Activated naive CD8-positive, alpha-beta T cell (primary cell): ENCODE measurements at regions not wholly inside any gene's neighbourhood (a gene's known extent, or its start where the extent isn't known, plus 50 kb on each side); places are given as distances from the start of the nearest gene placed in this dataset.

Source experiments
- H3K27ac Mint-ChIP-seq: one replicate; pipeline ENCODE4 v1.8.0; 2021; ENCODE audit warnings: mixed read lengths
- H3K27me3 Mint-ChIP-seq: one replicate; pipeline ENCODE4 v1.8.0; 2021; ENCODE audit warnings: mixed read lengths
- H3K36me3 Mint-ChIP-seq: one replicate; pipeline ENCODE4 v1.8.0; 2021; ENCODE audit warnings: mixed read lengths
- H3K4me1 Mint-ChIP-seq: one replicate; pipeline ENCODE4 v1.8.0; 2021; ENCODE audit warnings: low read depth, mixed read lengths
- H3K4me3 Mint-ChIP-seq: one replicate; pipeline ENCODE4 v1.8.0; 2021; ENCODE audit warnings: mild to moderate bottlenecking, mixed read lengths
- H3K9me3 Mint-ChIP-seq: one replicate; pipeline ENCODE4 v1.8.0; 2021; ENCODE audit warnings: low read depth, mixed read lengths

GRCh38 chr16:74094514-74094913, 202.1 kb upstream of the PSMD7 start:
- no peaks in the 10 kb centered on the region for H3K36me3 Mint-ChIP-seq
- no peak overlapping the region for H3K4me3 Mint-ChIP-seq
- H3K27me3 Mint-ChIP-seq: no peaks in the 10 kb centered on the region
- no peaks in the 10 kb centered on the region for H3K9me3 Mint-ChIP-seq
- no peak overlapping the region for H3K27ac Mint-ChIP-seq
- no peaks in the 10 kb centered on the region for H3K4me1 Mint-ChIP-seq

- Mint-ChIP-seq H3K4me3 (no peak overlapping the region), H3K27ac (no peak overlapping the region), H3K27me3 (no peaks in the 10 kb centered on the region), H3K9me3 (no peaks in the 10 kb centered on the region), H3K36me3 (no peaks in the 10 kb centered on the region), H3K4me1 (no peaks in the 10 kb centered on the region)
Measured at GRCh38 chr16:74092336-74092735, 204.3 kb upstream of the PSMD7 start.

GRCh38 chr16:74090871-74091270, 205.7 kb upstream of the PSMD7 start:
- H3K27ac Mint-ChIP-seq: no peak overlapping the region
- H3K9me3 Mint-ChIP-seq: no peaks in the 10 kb centered on the region
- H3K4me3 Mint-ChIP-seq: no peak overlapping the region
- H3K4me1 Mint-ChIP-seq: no peaks in the 10 kb centered on the region
- H3K36me3 Mint-ChIP-seq: no peaks in the 10 kb centered on the region
- peaks cover 2% of the 10 kb centered on the region for H3K27me3 Mint-ChIP-seq

GRCh38 chr16:74083541-74083940, 213.1 kb upstream of the PSMD7 start:
- H3K27ac Mint-ChIP-seq: no peak overlapping the region
- H3K4me3 Mint-ChIP-seq: no peak overlapping the region
- H3K36me3 Mint-ChIP-seq: no peaks in the 10 kb centered on the region
- H3K27me3 Mint-ChIP-seq: peaks cover 3% of the 10 kb centered on the region
- no peaks in the 10 kb centered on the region for H3K4me1 Mint-ChIP-seq
- H3K9me3 Mint-ChIP-seq: no peaks in the 10 kb centered on the region

- Mint-ChIP-seq H3K27ac (no peak overlapping the region), H3K4me1 (no peaks in the 10 kb centered on the region), H3K27me3 (peaks cover under 1% of the 10 kb centered on the region), H3K9me3 (peaks cover 3% of the 10 kb centered on the region), H3K36me3 (no peaks in the 10 kb centered on the region), H3K4me3 (no peak overlapping the region)
Measured at GRCh38 chr16:74080311-74080710, 216.3 kb upstream of the PSMD7 start.

- Mint-ChIP-seq H3K4me3 (no peak overlapping the region), H3K9me3 (peaks cover 4% of the 10 kb centered on the region), H3K27ac (no peak overlapping the region)
Measured at GRCh38 chr16:74079232-74079586, 217.4 kb upstream of the PSMD7 start.

GRCh38 chr16:74078511-74079231, 217.9 kb upstream of the PSMD7 start:
- Mint-ChIP-seq H3K36me3 (no peaks in the 10 kb centered on the region), H3K4me3 (no peak overlapping the region)

More at GRCh38 chr16:74079232-74079586, 217.4 kb upstream of the PSMD7 start:
- Mint-ChIP-seq H3K4me1 (no peaks in the 10 kb centered on the region), H3K36me3 (no peaks in the 10 kb centered on the region), H3K27me3 (no peaks in the 10 kb centered on the region)

GRCh38 chr16:74076568-74076967, 220.0 kb upstream of the PSMD7 start:
- Mint-ChIP-seq H3K27ac (no peak overlapping the region), H3K9me3 (peaks cover 4% of the 10 kb centered on the region), H3K4me3 (no peak overlapping the region), H3K4me1 (no peaks in the 10 kb centered on the region), H3K36me3 (no peaks in the 10 kb centered on the region), H3K27me3 (no peaks in the 10 kb centered on the region)

More at GRCh38 chr16:74078511-74079231, 217.9 kb upstream of the PSMD7 start:
- Mint-ChIP-seq H3K4me1 (no peaks in the 10 kb centered on the region), H3K9me3 (peaks cover 4% of the 10 kb centered on the region), H3K27me3 (no peaks in the 10 kb centered on the region), H3K27ac (no peak overlapping the region)

GRCh38 chr16:74075393-74075792, 221.2 kb upstream of the PSMD7 start:
- H3K36me3 Mint-ChIP-seq: no peaks in the 10 kb centered on the region

GRCh38 chr16:74073456-74073855, 223.2 kb upstream of the PSMD7 start:
- Mint-ChIP-seq H3K27ac (no peak overlapping the region), H3K27me3 (no peaks in the 10 kb centered on the region), H3K4me3 (no peak overlapping the region), H3K9me3 (peaks cover 4% of the 10 kb centered on the region), H3K36me3 (no peaks in the 10 kb centered on the region), H3K4me1 (no peaks in the 10 kb centered on the region)

More at GRCh38 chr16:74075393-74075792, 221.2 kb upstream of the PSMD7 start:
- H3K4me1 Mint-ChIP-seq: no peaks in the 10 kb centered on the region
- H3K4me3 Mint-ChIP-seq: no peak overlapping the region
- H3K27ac Mint-ChIP-seq: no peak overlapping the region
- peaks cover 4% of the 10 kb centered on the region for H3K9me3 Mint-ChIP-seq
- no peaks in the 10 kb centered on the region for H3K27me3 Mint-ChIP-seq

- no peaks in the 10 kb centered on the region for H3K36me3 Mint-ChIP-seq
- peaks cover 4% of the 10 kb centered on the region for H3K9me3 Mint-ChIP-seq
- no peaks in the 10 kb centered on the region for H3K27me3 Mint-ChIP-seq
- H3K4me1 Mint-ChIP-seq: no peaks in the 10 kb centered on the region
- H3K27ac Mint-ChIP-seq: no peak overlapping the region
- no peak overlapping the region for H3K4me3 Mint-ChIP-seq
Measured at GRCh38 chr16:74071996-74072535, 224.5 kb upstream of the PSMD7 start.

- no peaks in the 10 kb centered on the region for H3K9me3 Mint-ChIP-seq
- no peak overlapping the region for H3K4me3 Mint-ChIP-seq
- H3K36me3 Mint-ChIP-seq: no peaks in the 10 kb centered on the region
- no peak overlapping the region for H3K27ac Mint-ChIP-seq
- no peaks in the 10 kb centered on the region for H3K27me3 Mint-ChIP-seq
- no peaks in the 10 kb centered on the region for H3K4me1 Mint-ChIP-seq
Measured at GRCh38 chr16:74070237-74070636, 226.4 kb upstream of the PSMD7 start.

- Mint-ChIP-seq H3K27me3 (peaks cover 3% of the 10 kb centered on the region), H3K4me1 (no peaks in the 10 kb centered on the region), H3K36me3 (no peaks in the 10 kb centered on the region), H3K4me3 (no peak overlapping the region), H3K9me3 (peaks cover 8% of the 10 kb centered on the region), H3K27ac (no peak overlapping the region)
Measured at GRCh38 chr16:74064120-74064735, 232.4 kb upstream of the PSMD7 start.

- H3K36me3 Mint-ChIP-seq: no peaks in the 10 kb centered on the region
- H3K4me1 Mint-ChIP-seq: no peaks in the 10 kb centered on the region
- H3K4me3 Mint-ChIP-seq: no peak overlapping the region
- H3K27me3 Mint-ChIP-seq: no peaks in the 10 kb centered on the region
- peaks cover 10% of the 10 kb centered on the region for H3K9me3 Mint-ChIP-seq
- H3K27ac Mint-ChIP-seq: no peak overlapping the region
Measured at GRCh38 chr16:74053826-74054225, 242.8 kb upstream of the PSMD7 start.

GRCh38 chr16:74053312-74053711, 243.3 kb upstream of the PSMD7 start:
- Mint-ChIP-seq H3K9me3 (peaks cover 5% of the 10 kb centered on the region), H3K27ac (no peak overlapping the region), H3K36me3 (no peaks in the 10 kb centered on the region), H3K4me1 (no peaks in the 10 kb centered on the region), H3K27me3 (no peaks in the 10 kb centered on the region), H3K4me3 (no peak overlapping the region)
